SK-N-MC (cell line): ENCODE measurements at regions not wholly inside any gene's neighbourhood (a gene's known extent, or its start where the extent isn't known, plus 50 kb on each side); places are given as distances from the start of the nearest gene placed in this dataset.

Experiments
- DNase-seq: peaks from one replicate; pipeline ENCODE4 v3.0.0-alpha.2; 2011; ENCODE audit warnings: low read depth, low spot score
- H3K27ac ChIP-seq: fragments of 200-600 bp; sonication (generic); 2 replicates; pipeline ENCODE4 v1.5.1; 2016; ENCODE audit warnings: mixed run types
- H3K36me3 ChIP-seq: fragments of 200-600 bp; sonication (generic); 2 replicates; pipeline ENCODE4 v1.6.1; 2017; ENCODE audit warnings: antibody characterized with exemption, low read length, mixed read lengths; ENCODE audit not compliant: insufficient read depth
- H3K4me3 ChIP-seq: fragments of 200-600 bp; sonication (generic); 2 replicates; pipeline ENCODE4 v1.5.1; 2016
- H3K9ac ChIP-seq: fragments of 200-600 bp; sonication (generic); 2 replicates; pipeline ENCODE4 v1.8.0; 2017; ENCODE audit warnings: mixed run types, mixed read lengths; ENCODE audit not compliant: insufficient read length
- H3K9me3 ChIP-seq: fragments of 200-600 bp; sonication (generic); 2 replicates; pipeline ENCODE4 v1.6.1; 2017; ENCODE audit warnings: low read depth, mild to moderate bottlenecking, antibody characterized with exemption, low read length, moderate library complexity, mixed read lengths
- EZH2 ChIP-seq: fragments of 200-600 bp; sonication (generic); IDR thresholded peaks from one replicate; pipeline ENCODE4 v1.6.1; 2017; ENCODE audit warnings: antibody characterized with exemption
- FOXP2 ChIP-seq: optimal IDR thresholded peaks from 2 replicates; pipeline ENCODE3; 2011; ENCODE audit warnings: mild to moderate bottlenecking, moderate library complexity; ENCODE audit not compliant: insufficient read depth; ENCODE audit errors: extremely low read length, control extremely low read depth
- POLR2AphosphoS5 ChIP-seq: IDR thresholded peaks from 2 replicates; pipeline ENCODE4 v1.6.1; 2012; ENCODE audit warnings: mild to moderate bottlenecking, low read depth, low read length, borderline replicate concordance

- DNase-seq, result no peak
- Histone ChIP-seq H3K4me3 (no peak overlapping the region), H3K9me3 (no peaks in the 10 kb centered on the region), H3K9ac (no peak overlapping the region), H3K27ac (no peak overlapping the region), H3K36me3 (no peaks in the 10 kb centered on the region)
- no peak for TF ChIP-seq FOXP2
- TF ChIP-seq EZH2, result no peak
- no peak for TF ChIP-seq POLR2AphosphoS5
Observed at GRCh38 chr19:30659638-30660037, 287.5 kb downstream of the ZNF536 start.

- Histone ChIP-seq H3K4me3 (no peak overlapping the region), H3K9ac (no peak overlapping the region), H3K27ac (no peak overlapping the region), H3K9me3 (no peaks in the 10 kb centered on the region), H3K36me3 (no peaks in the 10 kb centered on the region)
- no peak for DNase-seq
- no peak for TF ChIP-seq POLR2AphosphoS5
- TF ChIP-seq FOXP2, result no peak
- TF ChIP-seq EZH2, result no peak
Observed at GRCh38 chr19:30656520-30657100, 284.4 kb downstream of the ZNF536 start.

- no peak overlapping the region for H3K9ac ChIP-seq
Observed at GRCh38 chr19:30653646-30654386, 281.6 kb downstream of the ZNF536 start.

GRCh38 chr19:30652751-30653150 is 280.6 kb downstream of the ZNF536 start:
- Histone ChIP-seq H3K9me3 (no peaks in the 10 kb centered on the region), H3K36me3 (no peaks in the 10 kb centered on the region), H3K4me3 (no peak overlapping the region), H3K27ac (no peak overlapping the region), H3K9ac (no peak overlapping the region)
- no peak for DNase-seq
- TF ChIP-seq EZH2, result no peak
- no peak for TF ChIP-seq FOXP2
- no peak for TF ChIP-seq POLR2AphosphoS5

More at GRCh38 chr19:30653646-30654386, 281.6 kb downstream of the ZNF536 start:
- H3K36me3 ChIP-seq, result no peaks in the 10 kb centered on the region
- H3K9me3 ChIP-seq, result no peaks in the 10 kb centered on the region
- TF ChIP-seq EZH2, result no peak
- TF ChIP-seq FOXP2, result no peak
- no peak for TF ChIP-seq POLR2AphosphoS5
- no peak overlapping the region for H3K4me3 ChIP-seq
- no peak for DNase-seq
- no peak overlapping the region for H3K27ac ChIP-seq

- no peak overlapping the region for H3K9ac ChIP-seq
- H3K4me3 ChIP-seq, result no peak overlapping the region
- no peak for TF ChIP-seq FOXP2
- no peak for TF ChIP-seq EZH2
- no peak for TF ChIP-seq POLR2AphosphoS5
- H3K36me3 ChIP-seq, result no peaks in the 10 kb centered on the region
- H3K9me3 ChIP-seq, result no peaks in the 10 kb centered on the region
- no peak for DNase-seq
- no peak overlapping the region for H3K27ac ChIP-seq
Observed at GRCh38 chr19:30651691-30652090, 279.5 kb downstream of the ZNF536 start.

- no peak for DNase-seq
- Histone ChIP-seq H3K9me3 (no peaks in the 10 kb centered on the region), H3K9ac (no peak overlapping the region), H3K36me3 (no peaks in the 10 kb centered on the region), H3K4me3 (no peak overlapping the region), H3K27ac (no peak overlapping the region)
- TF ChIP-seq EZH2, result no peak
- TF ChIP-seq POLR2AphosphoS5, result no peak
- TF ChIP-seq FOXP2, result no peak
Observed at GRCh38 chr19:30651066-30651465, 278.9 kb downstream of the ZNF536 start.

- peak; percentile 66 for DNase-seq
- peak overlapping the region; percentile 58 for H3K4me3 ChIP-seq
- TF ChIP-seq POLR2AphosphoS5 (no peak), FOXP2 (no peak), EZH2 (no peak)
- no peak overlapping the region for H3K27ac ChIP-seq
- H3K9ac ChIP-seq, result peak overlapping the region; percentile 23
- H3K9me3 ChIP-seq, result no peaks in the 10 kb centered on the region
- H3K36me3 ChIP-seq, result no peaks in the 10 kb centered on the region
Observed at GRCh38 chr19:30649934-30650614, 277.9 kb downstream of the ZNF536 start.
